SJSA1 (cell line): ENCODE measurements at regions not wholly inside any gene's neighbourhood (a gene's known extent, or its start where the extent isn't known, plus 50 kb on each side); places are given as distances from the start of the nearest gene placed in this dataset.

ENCODE experiments used
- DNase-seq, 2 experiments: peaks; one replicate each; pipeline ENCODE4 v3.0.0-alpha.2; 2015 to 2020; ENCODE audit warnings: low spot score in 2 of 2, low read depth in 1 of 2
- H3K27ac ChIP-seq: fragments of 250-450 bp; sonication (Bioruptor Pico); 2 replicates; pipeline ENCODE4 v1.5.1; 2020; ENCODE audit warnings: mild to moderate bottlenecking, moderate library complexity
- H3K27me3 ChIP-seq: fragments of 250-450 bp; sonication (Bioruptor Pico); replicated peaks from 2 replicates; pipeline ENCODE4 v1.5.1; 2020; ENCODE audit warnings: mild to moderate bottlenecking, moderate library complexity
- H3K36me3 ChIP-seq: fragments of 250-450 bp; sonication (Bioruptor Pico); 2 replicates; pipeline ENCODE4 v1.5.1; 2020; ENCODE audit warnings: mild to moderate bottlenecking
- H3K4me1 ChIP-seq: fragments of 250-450 bp; sonication (Bioruptor Pico); replicated peaks from 2 replicates; pipeline ENCODE4 v1.6.1; 2021; ENCODE audit warnings: mild to moderate bottlenecking
- H3K4me3 ChIP-seq: fragments of 250-450 bp; sonication (Bioruptor Pico); 2 replicates; pipeline ENCODE4 v1.5.1; 2020; ENCODE audit warnings: mild to moderate bottlenecking
- H3K9me3 ChIP-seq: fragments of 250-450 bp; sonication (Bioruptor Pico); replicated peaks from 2 replicates; pipeline ENCODE4 v1.5.1; 2020; ENCODE audit warnings: mild to moderate bottlenecking

DNA sequence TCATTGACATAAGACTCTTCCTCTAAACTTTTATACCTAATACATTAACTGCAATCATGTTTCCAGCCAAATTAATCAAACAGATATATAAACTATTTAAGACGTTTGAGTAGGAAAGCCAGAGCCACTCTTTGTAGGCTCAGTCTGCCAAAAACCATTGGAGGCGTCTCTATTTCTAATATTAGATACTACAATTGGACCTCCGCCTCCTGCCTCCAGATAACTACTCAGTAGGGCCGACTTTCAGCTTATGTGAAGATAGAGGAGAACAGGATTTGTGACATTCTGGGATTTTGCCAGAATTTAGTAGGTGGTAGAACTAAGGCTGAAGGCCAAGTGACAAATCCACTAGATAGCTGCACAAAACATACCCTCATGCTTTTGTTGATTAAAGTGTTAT lies 463.0 kb downstream of the CETN3 start:
- no peaks in the 10 kb centered on the region for H3K36me3 ChIP-seq
- H3K9me3 ChIP-seq, result no peaks in the 10 kb centered on the region
- H3K27me3 ChIP-seq, result no peaks in the 10 kb centered on the region
- no peak overlapping the region for H3K27ac ChIP-seq
- no peaks in the 10 kb centered on the region for H3K4me1 ChIP-seq
- DNase-seq, result no peak
- no peak overlapping the region for H3K4me3 ChIP-seq

DNA sequence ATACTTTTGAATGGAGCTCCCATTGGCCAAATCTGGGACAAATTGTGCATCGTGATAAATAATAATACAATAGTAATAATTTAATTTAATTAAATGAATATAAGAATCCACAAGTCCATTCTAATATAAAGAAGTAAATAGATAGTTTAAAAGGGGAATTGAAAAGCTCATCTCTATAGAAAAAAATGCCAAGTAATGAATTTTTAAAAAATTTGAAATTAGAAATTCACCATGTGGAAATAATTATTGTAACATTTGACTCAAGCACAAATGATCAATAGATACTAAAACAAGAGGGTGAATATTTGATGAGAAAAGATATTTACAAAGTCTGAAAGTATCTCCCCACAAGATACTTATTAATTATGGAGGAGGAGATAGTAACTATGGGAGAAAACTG lies 467.4 kb downstream of the CETN3 start:
- no peak overlapping the region for H3K4me3 ChIP-seq
- no peaks in the 10 kb centered on the region for H3K9me3 ChIP-seq
- no peak for DNase-seq
- H3K4me1 ChIP-seq, result no peaks in the 10 kb centered on the region
- H3K27ac ChIP-seq, result no peak overlapping the region
- H3K36me3 ChIP-seq, result no peaks in the 10 kb centered on the region
- no peaks in the 10 kb centered on the region for H3K27me3 ChIP-seq

DNA sequence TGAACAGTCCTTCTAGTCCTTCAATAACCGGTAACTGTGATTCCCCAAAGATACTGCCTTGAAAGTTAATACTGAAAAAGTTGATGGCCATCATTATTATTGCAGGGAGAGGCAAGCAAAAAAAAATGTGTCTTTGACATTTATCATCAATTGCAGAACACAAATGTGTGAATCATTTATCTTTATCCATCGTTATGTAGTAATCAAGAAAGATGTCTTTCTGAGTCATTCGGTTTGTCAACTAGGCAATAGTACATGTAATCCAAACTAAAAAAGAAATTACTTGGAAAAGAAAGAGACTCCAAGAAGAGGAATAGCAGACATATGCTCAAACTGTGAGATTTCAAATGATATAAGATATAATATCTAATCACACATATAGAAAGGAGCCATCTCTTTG lies 473.0 kb downstream of the CETN3 start:
- H3K9me3 ChIP-seq, result no peaks in the 10 kb centered on the region
- DNase-seq, result no peak

DNA sequence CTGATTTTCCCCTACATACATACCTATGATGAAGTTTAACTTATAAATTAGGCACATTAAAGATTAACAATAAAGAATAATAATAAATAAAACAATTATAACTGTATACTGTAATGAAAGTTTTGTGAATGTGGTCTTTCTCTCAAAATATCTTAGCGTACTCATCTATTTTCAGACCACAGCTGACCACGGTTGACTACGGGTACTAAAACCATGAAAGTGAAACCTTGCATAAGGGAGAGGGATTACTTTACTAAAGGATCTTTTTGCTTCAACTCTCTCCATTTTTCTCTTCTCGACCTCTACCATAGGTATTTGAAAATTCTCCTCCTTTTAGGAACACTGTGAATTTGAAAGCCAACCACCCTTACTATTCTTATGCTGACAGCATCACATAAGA lies 475.5 kb downstream of the CETN3 start:
- no peaks in the 10 kb centered on the region for H3K36me3 ChIP-seq
- DNase-seq, result no peak
- peaks cover 16% of the 10 kb centered on the region for H3K4me1 ChIP-seq
- no peak overlapping the region for H3K4me3 ChIP-seq
- no peaks in the 10 kb centered on the region for H3K9me3 ChIP-seq
- H3K27ac ChIP-seq, result no peak overlapping the region
- H3K27me3 ChIP-seq, result no peaks in the 10 kb centered on the region

More for the DNA sequence above, 473.0 kb downstream of the CETN3 start:
- Histone ChIP-seq H3K4me1 (no peaks in the 10 kb centered on the region), H3K27ac (no peak overlapping the region), H3K27me3 (no peaks in the 10 kb centered on the region), H3K4me3 (no peak overlapping the region), H3K36me3 (no peaks in the 10 kb centered on the region)

DNA sequence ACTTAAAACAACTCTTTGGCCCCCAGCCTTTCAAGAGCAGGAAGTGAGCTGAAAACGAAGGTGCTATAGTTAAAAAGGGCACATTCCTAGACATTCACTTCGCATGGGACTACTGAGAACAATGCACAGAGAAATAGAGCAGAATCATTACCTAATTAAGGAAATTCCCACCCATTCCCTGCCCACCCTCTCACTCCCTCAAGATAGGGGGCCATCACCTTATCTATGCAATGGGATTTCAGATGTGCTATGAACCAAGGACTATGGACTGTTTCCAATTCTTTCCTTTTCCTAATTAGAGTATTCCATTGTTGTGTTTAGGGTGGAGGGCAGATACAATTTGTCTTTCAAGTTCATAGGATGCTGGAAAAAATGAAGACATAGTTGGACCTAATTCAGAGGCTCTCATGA lies 476.8 kb downstream of the CETN3 start:
- Histone ChIP-seq H3K4me1 (peaks cover 16% of the 10 kb centered on the region), H3K27me3 (no peaks in the 10 kb centered on the region), H3K4me3 (no peak overlapping the region), H3K36me3 (no peaks in the 10 kb centered on the region), H3K9me3 (no peaks in the 10 kb centered on the region), H3K27ac (no peak overlapping the region)
- no peak for DNase-seq

DNA sequence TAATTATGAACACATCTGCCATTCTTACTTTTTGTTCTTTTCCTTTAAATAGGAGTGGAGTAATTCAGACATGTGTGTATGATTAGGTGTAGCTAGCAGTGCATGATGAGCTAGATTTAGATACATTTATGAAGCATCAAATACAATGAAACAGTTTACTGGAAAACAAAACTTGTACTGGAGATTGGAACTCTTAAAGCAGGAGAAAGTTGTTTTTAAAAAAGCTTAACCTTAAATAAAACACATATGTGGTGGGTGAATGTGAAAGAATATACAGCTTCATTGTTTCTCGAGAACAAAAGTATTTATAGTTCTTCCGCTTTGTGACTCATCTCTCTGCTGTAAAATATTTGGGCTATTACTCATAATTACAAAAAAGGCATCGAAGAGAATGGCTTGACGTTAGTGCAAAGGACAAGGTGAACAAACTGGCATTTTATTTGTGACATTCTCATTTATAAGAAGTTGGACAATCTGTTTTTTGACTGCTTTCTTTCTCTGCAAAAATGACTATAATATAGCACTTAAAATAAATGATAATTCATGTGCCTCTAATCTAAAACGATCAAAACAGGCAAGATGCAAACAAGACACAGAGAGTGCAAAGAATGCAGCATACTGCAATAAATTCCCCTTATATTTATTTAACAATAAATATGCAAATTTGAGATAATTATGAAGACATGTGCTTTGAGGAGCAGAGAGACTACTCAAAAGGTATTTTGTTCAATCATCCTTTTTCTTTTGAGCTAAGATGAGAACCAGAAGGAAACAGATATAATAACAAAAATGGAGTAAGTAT lies 478.8 kb downstream of the CETN3 start:
- Histone ChIP-seq H3K27me3 (no peaks in the 10 kb centered on the region), H3K9me3 (no peaks in the 10 kb centered on the region), H3K27ac (peak overlapping the region; percentile 68)

DNA sequence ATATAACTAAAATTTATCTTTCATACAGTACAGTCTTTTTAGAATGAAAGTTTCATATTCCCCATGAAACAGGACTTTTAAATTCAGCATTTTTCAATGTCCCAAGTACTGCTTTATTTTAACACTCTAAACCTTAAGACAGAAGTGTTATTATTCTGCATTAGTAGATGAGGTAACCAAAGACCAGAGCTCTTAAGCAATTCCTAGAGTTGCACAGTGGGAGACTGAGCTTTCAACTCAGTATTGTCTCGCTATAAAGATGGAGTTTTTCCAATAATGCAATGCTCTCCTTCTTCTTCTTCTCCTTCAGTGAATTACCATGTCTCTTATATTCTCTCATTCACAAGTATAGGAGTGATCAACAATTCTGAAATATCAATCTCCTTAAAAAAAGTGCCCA lies 479.7 kb downstream of the CETN3 start:
- Histone ChIP-seq H3K36me3 (no peaks in the 10 kb centered on the region), H3K4me3 (no peak overlapping the region), H3K27ac (peak overlapping the region; percentile 68), H3K9me3 (no peaks in the 10 kb centered on the region), H3K4me1 (peaks cover 16% of the 10 kb centered on the region), H3K27me3 (no peaks in the 10 kb centered on the region)
- no peak for DNase-seq

More for the DNA sequence above, 478.8 kb downstream of the CETN3 start:
- H3K4me1 ChIP-seq, result peaks cover 16% of the 10 kb centered on the region
- H3K4me3 ChIP-seq, result no peak overlapping the region
- DNase-seq, result peak in 1 of 2 experiments; percentile 84
- H3K36me3 ChIP-seq, result no peaks in the 10 kb centered on the region

DNA sequence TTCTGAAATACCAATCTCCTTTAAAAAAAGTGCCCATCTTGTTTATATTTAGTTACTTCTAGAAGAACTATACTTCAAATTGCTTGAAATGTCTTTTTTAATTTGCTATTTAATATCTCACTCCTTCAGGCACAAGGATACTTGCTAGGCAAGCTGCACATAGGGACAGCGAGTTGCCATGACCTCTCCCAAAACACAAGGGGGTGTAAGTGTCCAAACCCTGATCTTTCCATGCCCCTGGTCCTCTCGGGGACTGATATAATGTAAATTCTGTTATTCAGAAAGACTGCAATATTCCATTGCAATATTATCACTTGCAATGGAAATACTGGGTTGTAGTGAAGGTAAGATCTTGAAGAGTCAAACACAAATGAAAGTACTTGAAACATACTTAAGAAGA lies 480.4 kb downstream of the CETN3 start:
- H3K4me1 ChIP-seq, result peaks cover 16% of the 10 kb centered on the region
- H3K27me3 ChIP-seq, result no peaks in the 10 kb centered on the region
- DNase-seq, result no peak
- no peaks in the 10 kb centered on the region for H3K9me3 ChIP-seq
- no peak overlapping the region for H3K27ac ChIP-seq
- H3K4me3 ChIP-seq, result no peak overlapping the region
- H3K36me3 ChIP-seq, result no peaks in the 10 kb centered on the region

DNA sequence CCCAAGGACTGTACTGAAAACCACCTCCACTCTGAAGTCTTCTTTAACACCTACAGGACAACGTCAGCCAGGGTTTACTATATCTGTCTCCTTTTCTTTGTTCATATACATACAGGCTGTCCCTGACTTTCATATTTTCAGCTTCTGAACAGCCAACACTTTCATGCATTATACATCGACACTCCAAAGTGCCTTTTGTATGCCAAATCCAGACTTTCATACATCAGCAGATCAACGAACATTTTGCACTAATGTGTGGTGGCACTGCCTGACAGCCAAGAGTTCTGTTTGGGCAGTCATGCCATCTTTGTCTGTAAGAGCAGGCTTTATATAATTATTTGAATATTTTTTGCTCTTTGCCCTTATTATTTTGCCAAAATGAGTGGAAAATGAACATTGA lies 487.4 kb downstream of the CETN3 start:
- Histone ChIP-seq H3K27ac (no peak overlapping the region), H3K9me3 (no peaks in the 10 kb centered on the region), H3K4me1 (no peaks in the 10 kb centered on the region), H3K36me3 (no peaks in the 10 kb centered on the region), H3K27me3 (no peaks in the 10 kb centered on the region), H3K4me3 (no peak overlapping the region)
- no peak for DNase-seq

DNA sequence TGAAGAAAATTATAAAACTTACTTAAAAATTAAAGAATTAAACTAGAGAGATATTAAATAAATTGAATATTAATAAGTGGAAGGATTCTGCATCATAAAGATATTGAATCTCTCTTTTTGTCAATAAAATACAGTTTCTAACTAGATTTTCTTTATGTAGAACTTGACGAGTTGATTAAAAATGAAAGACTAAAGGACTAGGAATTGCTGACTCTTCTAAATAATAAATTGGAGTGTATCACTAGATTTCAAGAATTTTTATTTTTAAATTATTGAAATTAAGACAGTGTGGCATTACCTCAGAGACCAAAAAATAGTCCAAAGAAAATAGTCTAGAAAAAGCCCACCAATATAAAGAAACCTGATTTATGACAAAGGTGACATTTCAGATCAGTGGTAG lies 492.4 kb downstream of the CETN3 start:
- H3K27me3 ChIP-seq, result no peaks in the 10 kb centered on the region

DNA sequence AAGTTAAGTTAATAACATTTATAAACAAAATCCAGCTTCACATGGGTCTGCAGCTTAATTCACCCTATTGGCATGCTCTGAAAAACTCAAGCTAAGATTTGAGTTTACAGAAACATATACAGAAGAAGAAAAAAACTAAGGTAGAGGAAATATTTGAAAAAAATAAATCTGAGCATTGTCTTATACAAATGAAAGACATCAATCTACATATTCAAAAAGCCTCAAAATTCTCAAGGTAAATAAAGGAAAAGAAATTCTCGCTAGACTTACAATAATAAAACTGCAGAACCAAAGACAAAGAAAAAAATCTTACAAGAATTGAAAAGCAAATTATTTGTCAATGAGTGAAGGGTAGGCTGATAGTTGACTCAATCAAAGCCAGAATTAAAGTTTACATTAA lies 493.4 kb downstream of the CETN3 start:
- Histone ChIP-seq H3K9me3 (no peaks in the 10 kb centered on the region), H3K27me3 (no peaks in the 10 kb centered on the region), H3K27ac (no peak overlapping the region), H3K36me3 (no peaks in the 10 kb centered on the region), H3K4me3 (no peak overlapping the region), H3K4me1 (no peaks in the 10 kb centered on the region)
- no peak for DNase-seq

More for the DNA sequence above, 492.4 kb downstream of the CETN3 start:
- Histone ChIP-seq H3K4me3 (no peak overlapping the region), H3K36me3 (no peaks in the 10 kb centered on the region), H3K9me3 (no peaks in the 10 kb centered on the region), H3K27ac (no peak overlapping the region), H3K4me1 (no peaks in the 10 kb centered on the region)
- no peak for DNase-seq

DNA sequence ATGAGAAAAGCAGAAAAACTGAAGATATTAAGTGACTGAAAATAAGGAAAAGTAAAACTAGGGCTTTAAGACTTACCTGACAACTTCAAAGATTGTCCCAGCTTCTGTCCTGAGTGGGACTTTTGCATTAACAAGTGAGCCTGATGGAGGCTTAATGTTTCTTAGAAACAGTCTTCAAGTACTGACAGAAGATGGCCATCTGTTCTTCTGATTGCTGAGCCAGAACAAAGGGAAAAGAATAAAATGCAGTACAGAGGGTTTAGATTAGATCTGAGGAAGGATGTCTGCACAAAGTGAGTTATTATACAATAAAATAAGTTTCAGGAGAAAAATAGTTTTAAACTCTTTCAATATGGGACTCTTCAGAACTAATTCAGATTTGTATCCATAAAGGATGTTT lies 500.7 kb downstream of the CETN3 start:
- Histone ChIP-seq H3K4me1 (no peaks in the 10 kb centered on the region), H3K27ac (no peak overlapping the region), H3K36me3 (no peaks in the 10 kb centered on the region)

DNA sequence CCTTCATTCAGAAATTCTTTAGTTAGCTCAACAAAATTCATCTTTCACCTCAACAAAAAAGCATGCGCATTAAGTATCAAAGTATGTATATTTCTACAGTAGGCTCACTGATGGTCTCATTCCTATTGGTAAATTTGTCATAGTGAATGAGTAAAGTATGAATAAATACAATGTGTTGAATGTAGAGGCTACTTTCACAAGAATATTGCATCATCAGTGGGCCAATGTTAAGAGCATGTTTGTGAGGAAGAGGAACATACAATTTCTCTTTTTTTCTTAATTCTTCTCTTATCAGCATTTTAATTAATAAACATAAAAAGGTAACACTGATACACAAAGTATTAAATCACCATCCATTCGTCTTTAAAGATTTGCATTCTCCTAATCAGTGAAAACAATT lies 505.1 kb downstream of the CETN3 start:
- H3K27ac ChIP-seq, result no peak overlapping the region
- H3K4me3 ChIP-seq, result no peak overlapping the region
- H3K36me3 ChIP-seq, result no peaks in the 10 kb centered on the region
- no peaks in the 10 kb centered on the region for H3K9me3 ChIP-seq
- H3K4me1 ChIP-seq, result no peaks in the 10 kb centered on the region
- no peak for DNase-seq
- H3K27me3 ChIP-seq, result no peaks in the 10 kb centered on the region

More for the DNA sequence above, 500.7 kb downstream of the CETN3 start:
- Histone ChIP-seq H3K4me3 (no peak overlapping the region), H3K9me3 (no peaks in the 10 kb centered on the region), H3K27me3 (no peaks in the 10 kb centered on the region)
- DNase-seq, result no peak

DNA sequence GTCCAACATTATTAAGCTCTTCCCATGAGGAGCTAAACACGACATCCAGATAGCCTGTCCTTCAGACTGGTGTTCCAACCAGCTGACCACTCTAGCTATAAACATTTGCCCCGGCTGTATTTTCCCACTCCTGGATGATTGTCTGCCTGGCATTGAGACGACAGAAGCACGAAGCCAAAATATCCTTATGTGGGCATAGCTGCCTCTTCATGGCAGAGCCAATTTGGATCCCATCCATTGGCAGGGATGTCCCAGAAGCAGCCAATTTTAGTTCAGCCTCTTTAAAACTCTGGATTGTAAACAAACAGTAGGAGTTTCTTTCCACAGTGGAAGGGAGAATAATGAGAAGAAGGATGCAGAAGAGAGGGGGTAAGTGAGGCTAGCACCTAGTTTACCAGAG lies 507.6 kb downstream of the CETN3 start:
- H3K36me3 ChIP-seq, result no peaks in the 10 kb centered on the region
- H3K27me3 ChIP-seq, result no peaks in the 10 kb centered on the region
- H3K4me3 ChIP-seq, result no peak overlapping the region
- no peaks in the 10 kb centered on the region for H3K4me1 ChIP-seq
- no peak overlapping the region for H3K27ac ChIP-seq
- no peak for DNase-seq
- no peaks in the 10 kb centered on the region for H3K9me3 ChIP-seq

DNA sequence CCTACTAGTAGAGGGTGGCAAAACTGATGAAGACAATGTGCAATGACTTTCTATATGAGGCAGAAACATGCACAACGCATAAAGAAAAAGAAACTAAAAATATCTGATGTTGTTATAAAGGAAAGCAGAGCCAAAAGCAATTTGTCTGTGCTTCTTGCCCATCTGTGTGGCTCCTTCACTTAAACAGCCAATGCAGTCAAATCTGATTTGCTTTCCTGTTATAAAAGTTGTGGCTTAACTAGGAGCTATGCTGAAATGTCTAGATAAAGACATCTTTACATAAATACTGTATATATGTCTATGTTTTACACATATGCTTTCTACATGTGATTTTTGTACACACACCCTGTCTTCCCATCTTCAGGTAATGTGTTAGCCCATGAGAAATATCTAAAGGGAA lies 508.2 kb downstream of the CETN3 start:
- Histone ChIP-seq H3K4me3 (no peak overlapping the region), H3K36me3 (no peaks in the 10 kb centered on the region), H3K27ac (no peak overlapping the region), H3K27me3 (no peaks in the 10 kb centered on the region), H3K9me3 (0 out of 2 replicates have a peak, but pooled peaks cover under 1% of the 10 kb centered on the region), H3K4me1 (no peaks in the 10 kb centered on the region)
- DNase-seq, result no peak
